ENCODE measurements at regions not wholly inside any gene's neighbourhood (a gene's known extent, or its start where the extent isn't known, plus 50 kb on each side); places are given as distances from the start of the nearest gene placed in this dataset.
"Not testable (repeated sequence)": the region's sequence is repeated elsewhere in the genome, so short reads cannot be mapped to it uniquely, and the experiment has no call there.

GRCh38 chr7:91692800-91693199, 187.7 kb downstream of the MTERF1 start:
- DNase-seq (ENCODE audit: low spot score), result no peak

GRCh38 chr7:91694351-91694841, 186.1 kb downstream of the MTERF1 start:
- DNase-seq (ENCODE audit: low spot score), result no peak

- no peak for DNase-seq (ENCODE audit: low spot score)
These were observed 169.6 kb downstream of the MTERF1 start for GRCh38 chr7:91710881-91711280.

- no peak for DNase-seq (ENCODE audit: low spot score)
These were observed 166.8 kb downstream of the MTERF1 start for GRCh38 chr7:91713669-91714068.

GRCh38 chr7:91717681-91718470, 162.6 kb downstream of the MTERF1 start:
- no peak for DNase-seq (ENCODE audit: low spot score)

- DNase-seq (ENCODE audit: low spot score), result no peak
These were observed 161.5 kb downstream of the MTERF1 start for GRCh38 chr7:91719008-91719407.

- no peak for DNase-seq (ENCODE audit: low spot score)
These were observed 160.1 kb downstream of the MTERF1 start for GRCh38 chr7:91720260-91720937.

- DNase-seq (ENCODE audit: low spot score), result no peak
These were observed 157.7 kb downstream of the MTERF1 start for GRCh38 chr7:91722831-91723230.

GRCh38 chr7:91729046-91729445, 151.5 kb downstream of the MTERF1 start:
- not testable (repeated sequence) for DNase-seq (ENCODE audit: low spot score)

GRCh38 chr7:91731976-91732375, 148.5 kb downstream of the MTERF1 start:
- no peak for DNase-seq (ENCODE audit: low spot score)

- no peak for DNase-seq (ENCODE audit: low spot score)
These were observed 131.1 kb downstream of the MTERF1 start for GRCh38 chr7:91749418-91749817.

GRCh38 chr7:91750091-91750490, 130.4 kb downstream of the MTERF1 start:
- no peak for DNase-seq (ENCODE audit: low spot score)

GRCh38 chr7:91752102-91752501, 128.4 kb downstream of the MTERF1 start:
- no peak for DNase-seq (ENCODE audit: low spot score)

- DNase-seq (ENCODE audit: low spot score), result not testable (repeated sequence)
These were observed 126.2 kb downstream of the MTERF1 start for GRCh38 chr7:91754280-91754679.

GRCh38 chr7:91755121-91755520, 125.4 kb downstream of the MTERF1 start:
- not testable (repeated sequence) for DNase-seq (ENCODE audit: low spot score)

GRCh38 chr7:91759205-91759863, 121.2 kb downstream of the MTERF1 start:
- DNase-seq (ENCODE audit: low spot score), result no peak

GRCh38 chr7:91767820-91768219, 112.7 kb downstream of the MTERF1 start:
- no peak for DNase-seq (ENCODE audit: low spot score)

GRCh38 chr7:91771394-91771793, 109.1 kb downstream of the MTERF1 start:
- DNase-seq (ENCODE audit: low spot score), result no peak

GRCh38 chr7:91771921-91772815, 108.3 kb downstream of the MTERF1 start:
- no peak for DNase-seq (ENCODE audit: low spot score)

GRCh38 chr7:91776171-91776570, 104.3 kb downstream of the MTERF1 start:
- DNase-seq (ENCODE audit: low spot score), result no peak

GRCh38 chr7:91777522-91777921, 103.0 kb downstream of the MTERF1 start:
- no peak for DNase-seq (ENCODE audit: low spot score)

GRCh38 chr7:91778416-91778815, 102.1 kb downstream of the MTERF1 start:
- no peak for DNase-seq (ENCODE audit: low spot score)
